Calu3 (cell line): ENCODE measurements at regions not wholly inside any gene's neighbourhood (a gene's known extent, or its start where the extent isn't known, plus 50 kb on each side); places are given as distances from the start of the nearest gene placed in this dataset.
A peak's percentile ranks its signal among the peaks of the same experiment; 100 is the strongest.
"Not testable (repeated sequence)": the region's sequence is repeated elsewhere in the genome, so short reads cannot be mapped to it uniquely, and the experiment has no call there.

Experiments
- BruUV-seq: library from RNA; stranded (reverse); fragments of 400-500 nt; replicated peaks from 2 replicates; lab custom pipeline; 2021; lab: Mats Ljungman, UMichigan
- CTCF ChIA-PET: fragments of 300-600 bp; sonication (Branson Sonifier 250); formaldehyde crosslinking; loops from one replicate; lab custom pipeline; 2022; ENCODE audit warnings: antibody characterized with exemption; lab: Charles Lee
- DNase-seq: peaks from one replicate; pipeline ENCODE4 v3.0.0; 2022
- H3K27ac Mint-ChIP-seq: one replicate; pipeline ENCODE4 v1.8.0; 2022; ENCODE audit warnings: mixed read lengths; ENCODE audit not compliant: unreplicated experiment
- H3K27me3 Mint-ChIP-seq: one replicate; pipeline ENCODE4 v1.8.0; 2022; ENCODE audit warnings: mixed read lengths; ENCODE audit not compliant: unreplicated experiment
- H3K36me3 Mint-ChIP-seq: one replicate; pipeline ENCODE4 v1.8.0; 2022; ENCODE audit warnings: mild to moderate bottlenecking, moderate library complexity, mixed read lengths; ENCODE audit not compliant: insufficient read depth, unreplicated experiment
- H3K4me1 Mint-ChIP-seq: one replicate; pipeline ENCODE4 v1.8.0; 2022; ENCODE audit warnings: mild to moderate bottlenecking, low read depth, mixed read lengths; ENCODE audit not compliant: unreplicated experiment
- H3K4me3 Mint-ChIP-seq: one replicate; pipeline ENCODE4 v1.8.0; 2022; ENCODE audit warnings: mild to moderate bottlenecking, low read depth, moderate library complexity, mixed read lengths; ENCODE audit not compliant: unreplicated experiment
- H3K9me3 Mint-ChIP-seq: one replicate; pipeline ENCODE4 v1.8.0; 2022; ENCODE audit warnings: low read depth, mixed read lengths; ENCODE audit not compliant: unreplicated experiment
- intact Hi-C: fragments of 100-400 bp; cut with micrococcal nuclease; formaldehyde crosslinking; loops from one replicate; pipeline ENCODE4 v1.10.0; 2022; ENCODE audit not compliant: unreplicated experiment
- TF ChIP-seq, protein P1 (sequence below): fragments of 200-600 bp; IDR thresholded peaks from one replicate; pipeline ENCODE4 v1.8.0; 2022; ENCODE audit warnings: antibody characterized with exemption; ENCODE audit not compliant: unreplicated experiment

DNA sequence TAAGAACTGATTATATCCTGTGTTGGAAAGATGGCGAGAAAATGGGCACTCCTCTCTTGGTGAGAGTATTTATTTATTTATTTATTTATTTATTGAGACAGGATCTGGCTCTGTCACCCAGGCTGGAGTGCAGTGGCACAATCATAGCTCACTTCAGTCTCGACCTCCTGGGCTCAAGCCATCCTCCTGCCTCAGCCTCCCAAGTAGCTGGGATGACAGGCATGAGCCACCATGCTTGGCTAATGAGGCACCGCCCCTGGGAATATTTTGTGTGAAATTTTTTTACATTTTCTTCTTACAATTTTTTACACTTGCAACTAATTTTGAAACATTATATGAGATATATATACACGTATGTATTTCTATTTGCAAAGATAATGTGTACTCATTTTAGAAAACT lies 150.5 kb upstream of the PRR20G start:
- intact Hi-C loops = loop anchor here (10.0 kb wide), 1 partner anchor 394 kb away; no protein-coding TSS in a partner anchor
- CTCF ChIA-PET = interaction anchor here (0.9 kb wide), 1 partner anchor 32 kb away, joined by 3 read pairs; no protein-coding TSS in a partner anchor
- DNase-seq = no peak
- Mint-ChIP-seq H3K4me1 (no peaks in the 10 kb centered on the region), H3K9me3 (no peaks in the 10 kb centered on the region), H3K27ac (no peak overlapping the region), H3K27me3 (peaks cover 68% of the 10 kb centered on the region), H3K36me3 (no peaks in the 10 kb centered on the region), H3K4me3 (no peak overlapping the region)
- no TSS peak for BruUV-seq
- TF ChIP-seq, protein P1, sequence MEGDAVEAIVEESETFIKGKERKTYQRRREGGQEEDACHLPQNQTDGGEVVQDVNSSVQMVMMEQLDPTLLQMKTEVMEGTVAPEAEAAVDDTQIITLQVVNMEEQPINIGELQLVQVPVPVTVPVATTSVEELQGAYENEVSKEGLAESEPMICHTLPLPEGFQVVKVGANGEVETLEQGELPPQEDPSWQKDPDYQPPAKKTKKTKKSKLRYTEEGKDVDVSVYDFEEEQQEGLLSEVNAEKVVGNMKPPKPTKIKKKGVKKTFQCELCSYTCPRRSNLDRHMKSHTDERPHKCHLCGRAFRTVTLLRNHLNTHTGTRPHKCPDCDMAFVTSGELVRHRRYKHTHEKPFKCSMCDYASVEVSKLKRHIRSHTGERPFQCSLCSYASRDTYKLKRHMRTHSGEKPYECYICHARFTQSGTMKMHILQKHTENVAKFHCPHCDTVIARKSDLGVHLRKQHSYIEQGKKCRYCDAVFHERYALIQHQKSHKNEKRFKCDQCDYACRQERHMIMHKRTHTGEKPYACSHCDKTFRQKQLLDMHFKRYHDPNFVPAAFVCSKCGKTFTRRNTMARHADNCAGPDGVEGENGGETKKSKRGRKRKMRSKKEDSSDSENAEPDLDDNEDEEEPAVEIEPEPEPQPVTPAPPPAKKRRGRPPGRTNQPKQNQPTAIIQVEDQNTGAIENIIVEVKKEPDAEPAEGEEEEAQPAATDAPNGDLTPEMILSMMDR = no peak

GRCh38 chr3:127435299-127435698 lies 147.5 kb upstream of the PRR20G start:
- H3K4me3 Mint-ChIP-seq, CTCF ChIA-PET, H3K27ac Mint-ChIP-seq, H3K36me3 Mint-ChIP-seq, DNase-seq, H3K4me1 Mint-ChIP-seq, BruUV-seq, H3K9me3 Mint-ChIP-seq: not testable (repeated sequence)
- intact Hi-C loops = loop anchor here (10.0 kb wide), 1 partner anchor 390 kb away; no protein-coding TSS in a partner anchor
- H3K27me3 Mint-ChIP-seq = peaks cover 67% of the 10 kb centered on the region

- TF ChIP-seq, protein P1 = no peak
- BruUV-seq = no TSS peak
- DNase-seq = peak; percentile 38
- Mint-ChIP-seq H3K4me1 (no peaks in the 10 kb centered on the region), H3K9me3 (no peaks in the 10 kb centered on the region), H3K27ac (no peak overlapping the region), H3K27me3 (peaks cover 72% of the 10 kb centered on the region), H3K36me3 (no peaks in the 10 kb centered on the region), H3K4me3 (no peak overlapping the region)
- CTCF ChIA-PET = interaction anchor here (0.6 to 1.4 kb wide), 4 partner anchors 25 to 586 kb away, joined by 3 to 5 read pairs (median 3); no protein-coding TSS in a partner anchor
- intact Hi-C loops = loop anchor here (10.0 kb wide), 1 partner anchor 386 kb away; no protein-coding TSS in a partner anchor
Measured at GRCh38 chr3:127431066-127431465, 143.2 kb upstream of the PRR20G start.

GRCh38 chr3:127428344-127428997 lies 140.6 kb upstream of the PRR20G start:
- intact Hi-C loops = no loop called here
- H3K27me3 Mint-ChIP-seq = peaks cover 95% of the 10 kb centered on the region
- no peak for DNase-seq
- no peaks in the 10 kb centered on the region for H3K9me3 Mint-ChIP-seq
- H3K36me3 Mint-ChIP-seq = no peaks in the 10 kb centered on the region
- H3K27ac Mint-ChIP-seq = no peak overlapping the region
- CTCF ChIA-PET = interaction anchor here (1.4 kb wide), 1 partner anchor 14 kb away, joined by 4 read pairs; no protein-coding TSS in a partner anchor
- H3K4me3 Mint-ChIP-seq = no peak overlapping the region
- H3K4me1 Mint-ChIP-seq = no peaks in the 10 kb centered on the region
- no TSS peak for BruUV-seq
- TF ChIP-seq, protein P1 = no peak

GRCh38 chr3:127427666-127428065 lies 139.8 kb upstream of the PRR20G start:
- no peak overlapping the region for H3K27ac Mint-ChIP-seq
- no peak overlapping the region for H3K4me3 Mint-ChIP-seq
- CTCF ChIA-PET = interaction anchor here (0.9 to 1.4 kb wide), 2 partner anchors 14 to 121 kb away, joined by 3 to 4 read pairs; no protein-coding TSS in a partner anchor
- no peaks in the 10 kb centered on the region for H3K9me3 Mint-ChIP-seq
- peaks cover 100% of the 10 kb centered on the region for H3K27me3 Mint-ChIP-seq
- no peaks in the 10 kb centered on the region for H3K4me1 Mint-ChIP-seq
- DNase-seq = no peak
- TF ChIP-seq, protein P1 = no peak
- no peaks in the 10 kb centered on the region for H3K36me3 Mint-ChIP-seq
- BruUV-seq = no TSS peak
- intact Hi-C loops = no loop called here
